ENCODE measurements at regions not wholly inside any gene's neighbourhood (a gene's known extent, or its start where the extent isn't known, plus 50 kb on each side); places are given as distances from the start of the nearest gene placed in this dataset.

DNA sequence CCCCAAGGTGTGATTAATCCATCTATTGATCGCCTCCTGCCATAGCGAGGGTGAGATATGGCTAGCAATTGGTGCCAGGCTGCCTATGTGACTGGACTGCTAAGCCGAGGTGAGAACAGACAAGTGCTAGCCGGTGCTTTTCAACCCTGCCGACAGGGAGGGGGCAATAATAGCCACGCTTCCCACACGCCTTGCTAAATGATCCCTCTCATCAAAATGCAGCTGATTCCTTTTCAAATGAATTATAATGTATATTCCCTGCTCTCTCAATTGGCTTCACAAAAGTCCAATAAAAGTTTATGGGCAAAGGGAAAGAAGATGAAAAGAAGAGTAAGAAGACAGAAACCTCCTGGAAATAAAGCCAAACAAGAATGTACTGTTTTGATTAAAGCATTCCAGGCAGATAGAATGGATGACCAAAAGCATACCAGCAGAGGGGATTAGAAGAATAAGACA lies 235.6 kb downstream of the ICOS start:
- H3K27me3 ChIP-seq (ENCODE audit: control insufficient read depth, insufficient read depth, low read length): peaks cover 2% of the 10 kb centered on the region
- no peak for FAIRE-seq

DNA sequence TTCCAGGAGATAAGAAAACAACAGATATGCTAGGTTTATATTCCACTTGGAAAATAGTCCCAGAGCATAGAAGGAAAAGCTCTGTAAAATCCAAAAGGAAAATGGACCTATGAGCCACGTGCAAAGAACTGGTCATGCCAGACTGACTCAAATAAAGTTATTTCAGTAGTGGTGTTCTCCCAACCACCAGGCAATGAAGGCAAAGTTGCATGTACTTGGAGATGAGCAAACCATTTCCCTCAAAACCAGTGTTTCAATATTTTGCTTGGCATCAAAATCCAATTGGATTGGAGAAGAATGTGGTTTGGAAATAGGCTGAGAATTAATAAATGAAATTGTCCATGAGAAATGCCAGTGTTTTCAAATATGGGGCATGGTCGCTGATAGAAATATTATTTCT lies 237.5 kb downstream of the ICOS start:
- H3K27me3 ChIP-seq (ENCODE audit: control insufficient read depth, insufficient read depth, low read length): peaks cover 2% of the 10 kb centered on the region
- no peak for FAIRE-seq
- H3K36me3 ChIP-seq (ENCODE audit: control insufficient read depth, insufficient read depth, low read length): no peaks in the 10 kb centered on the region
- TF ChIP-seq, protein P1, sequence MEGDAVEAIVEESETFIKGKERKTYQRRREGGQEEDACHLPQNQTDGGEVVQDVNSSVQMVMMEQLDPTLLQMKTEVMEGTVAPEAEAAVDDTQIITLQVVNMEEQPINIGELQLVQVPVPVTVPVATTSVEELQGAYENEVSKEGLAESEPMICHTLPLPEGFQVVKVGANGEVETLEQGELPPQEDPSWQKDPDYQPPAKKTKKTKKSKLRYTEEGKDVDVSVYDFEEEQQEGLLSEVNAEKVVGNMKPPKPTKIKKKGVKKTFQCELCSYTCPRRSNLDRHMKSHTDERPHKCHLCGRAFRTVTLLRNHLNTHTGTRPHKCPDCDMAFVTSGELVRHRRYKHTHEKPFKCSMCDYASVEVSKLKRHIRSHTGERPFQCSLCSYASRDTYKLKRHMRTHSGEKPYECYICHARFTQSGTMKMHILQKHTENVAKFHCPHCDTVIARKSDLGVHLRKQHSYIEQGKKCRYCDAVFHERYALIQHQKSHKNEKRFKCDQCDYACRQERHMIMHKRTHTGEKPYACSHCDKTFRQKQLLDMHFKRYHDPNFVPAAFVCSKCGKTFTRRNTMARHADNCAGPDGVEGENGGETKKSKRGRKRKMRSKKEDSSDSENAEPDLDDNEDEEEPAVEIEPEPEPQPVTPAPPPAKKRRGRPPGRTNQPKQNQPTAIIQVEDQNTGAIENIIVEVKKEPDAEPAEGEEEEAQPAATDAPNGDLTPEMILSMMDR (IDR thresholded peaks at IDR 0.05; ENCODE audit: insufficient read depth, low read length, severe bottlenecking): no peak
- DNase-seq (ENCODE audit: low read depth): no peak
- H3K4me3 ChIP-seq (ENCODE audit: low read depth, low read length): no peak overlapping the region

More for the DNA sequence above, 235.6 kb downstream of the ICOS start:
- Histone ChIP-seq H3K4me3 (ENCODE audit: low read depth, low read length) (no peak overlapping the region), H3K36me3 (ENCODE audit: control insufficient read depth, insufficient read depth, low read length) (no peaks in the 10 kb centered on the region)
- no peak for DNase-seq (ENCODE audit: low read depth)
- TF ChIP-seq, protein P1 (IDR thresholded peaks at IDR 0.05; ENCODE audit: insufficient read depth, low read length, severe bottlenecking): no peak

DNA sequence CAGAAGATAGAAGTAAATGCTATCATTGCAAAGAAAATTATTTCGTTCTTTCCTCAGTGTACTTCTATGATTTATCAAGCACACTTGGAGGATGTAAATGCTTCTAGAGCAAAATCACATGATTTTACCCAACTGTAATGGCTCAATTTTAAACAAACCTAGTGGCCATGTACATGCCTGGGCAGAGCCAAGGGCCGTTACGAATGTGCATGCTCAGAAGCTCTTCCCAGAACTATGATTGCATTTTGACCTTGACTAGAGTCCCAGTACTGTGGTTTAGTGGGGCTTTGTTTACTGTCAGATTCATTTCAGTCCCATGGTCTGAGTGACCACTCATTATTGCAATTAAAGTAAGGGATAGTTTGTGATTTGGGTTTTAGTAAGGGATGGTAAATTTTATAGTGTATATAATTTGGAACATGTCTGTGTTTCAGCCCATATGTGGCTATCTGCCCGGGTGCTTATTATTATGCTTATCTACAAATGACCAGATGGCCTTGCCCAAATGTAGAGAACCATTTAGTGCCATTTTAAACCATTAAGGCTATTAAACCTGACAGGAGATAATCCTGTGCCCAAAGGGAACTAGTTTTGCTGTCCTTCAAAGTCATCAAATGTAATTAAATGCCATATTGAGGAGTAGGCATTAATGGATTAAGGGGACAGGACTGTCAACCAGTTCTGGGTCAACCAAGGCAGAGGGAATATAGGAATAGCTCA lies 239.1 kb downstream of the ICOS start:
- H3K27me3 ChIP-seq (ENCODE audit: control insufficient read depth, insufficient read depth, low read length): peaks cover 2% of the 10 kb centered on the region
- H3K36me3 ChIP-seq (ENCODE audit: control insufficient read depth, insufficient read depth, low read length): no peaks in the 10 kb centered on the region
- DNase-seq (ENCODE audit: low read depth) (peak; percentile 49), FAIRE-seq (no peak)
- TF ChIP-seq, protein P1 (IDR thresholded peaks at IDR 0.05; ENCODE audit: insufficient read depth, low read length, severe bottlenecking): no peak
- no peak overlapping the region for H3K4me3 ChIP-seq (ENCODE audit: low read depth, low read length)

DNA sequence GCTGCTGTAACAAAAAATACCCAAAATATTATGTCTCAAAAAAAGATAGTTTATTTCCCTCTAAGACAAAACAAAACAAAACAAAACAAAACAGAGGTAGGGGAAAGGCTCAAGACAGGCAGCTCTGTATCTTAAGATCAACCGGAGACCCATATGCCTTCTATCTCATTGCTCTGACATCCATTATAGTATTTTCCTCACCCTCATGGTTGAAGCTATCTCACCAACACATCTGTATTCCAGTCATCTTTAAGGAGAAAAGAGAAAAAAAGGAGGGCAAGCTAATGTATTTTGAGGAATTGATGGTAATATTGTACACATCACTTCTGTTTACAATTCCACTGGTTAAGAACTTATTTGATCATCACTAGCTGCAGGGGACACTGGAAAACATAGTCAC lies 239.7 kb downstream of the ICOS start:
- H3K36me3 ChIP-seq (ENCODE audit: control insufficient read depth, insufficient read depth, low read length): no peaks in the 10 kb centered on the region
- no peak overlapping the region for H3K4me3 ChIP-seq (ENCODE audit: low read depth, low read length)
- FAIRE-seq (no peak), DNase-seq (ENCODE audit: low read depth) (no peak)
- peaks cover 2% of the 10 kb centered on the region for H3K27me3 ChIP-seq (ENCODE audit: control insufficient read depth, insufficient read depth, low read length)
- TF ChIP-seq, protein P1 (IDR thresholded peaks at IDR 0.05; ENCODE audit: insufficient read depth, low read length, severe bottlenecking): no peak

DNA sequence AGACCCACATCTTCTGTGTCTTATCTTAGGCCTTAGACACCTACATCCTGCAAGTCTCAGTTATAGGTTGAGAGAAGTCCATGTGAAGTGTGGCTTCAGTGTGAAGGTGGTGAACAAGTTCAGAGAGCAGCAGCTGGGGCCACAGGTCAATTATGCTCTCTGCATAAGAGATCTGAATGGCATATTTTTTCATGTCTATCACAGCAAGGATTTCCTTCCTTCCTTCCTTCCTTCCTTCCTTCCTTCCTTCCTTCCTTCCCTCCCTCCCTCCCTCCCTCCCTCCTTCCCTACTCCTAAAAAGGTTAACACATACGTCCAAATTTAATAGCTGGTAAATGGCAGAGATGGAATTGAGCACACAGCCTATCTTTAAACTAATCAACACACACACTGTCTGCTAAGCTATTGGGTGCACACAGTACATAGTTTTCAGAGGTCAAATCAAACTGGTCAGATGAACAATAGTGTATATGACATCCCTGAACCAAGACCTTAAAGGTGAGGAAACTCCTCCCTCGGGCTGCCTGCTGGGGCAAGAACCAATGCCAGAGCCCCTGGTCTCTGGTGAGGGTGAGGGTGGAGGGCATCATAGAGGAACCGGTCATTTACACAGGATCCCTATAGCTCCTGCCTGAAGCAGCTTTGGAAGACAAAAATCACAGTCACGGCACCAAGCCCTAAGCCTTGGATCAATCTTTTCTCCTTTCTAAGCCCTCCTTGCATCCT lies 240.9 kb downstream of the ICOS start:
- FAIRE-seq: no peak
- TF ChIP-seq, protein P1 (IDR thresholded peaks at IDR 0.05; ENCODE audit: insufficient read depth, low read length, severe bottlenecking): no peak
- Histone ChIP-seq H3K36me3 (ENCODE audit: control insufficient read depth, insufficient read depth, low read length) (no peaks in the 10 kb centered on the region), H3K27me3 (ENCODE audit: control insufficient read depth, insufficient read depth, low read length) (no peaks in the 10 kb centered on the region), H3K4me3 (ENCODE audit: low read depth, low read length) (no peak overlapping the region)
- no peak for DNase-seq (ENCODE audit: low read depth)
